Activated CD4-positive, alpha-beta T cell treated with anti-CD3 and anti-CD28 coated beads, Interleukin-2, amount 10 ng/mL, durations not matched to agents 7 days and 5 days (primary cell): ENCODE measurements at regions not wholly inside any gene's neighbourhood (a gene's known extent, or its start where the extent isn't known, plus 50 kb on each side); places are given as distances from the start of the nearest gene placed in this dataset.

Source experiments
- CTCF ChIA-PET: fragments of 350-600 bp; sonication (Branson Sonifier 250); formaldehyde crosslinking; loops from one replicate; lab custom pipeline; 2021; ENCODE audit warnings: antibody characterized with exemption; lab: Charles Lee
- POLR2A ChIA-PET: fragments of 350-600 bp; sonication (Branson Sonifier 250); formaldehyde crosslinking; loops from one replicate; lab custom pipeline; 2021; ENCODE audit warnings: antibody characterized with exemption; lab: Charles Lee
- DNase-seq: peaks from one replicate; pipeline ENCODE4 v3.0.0-alpha.2; 2020
- H3K27ac Mint-ChIP-seq: one replicate; pipeline ENCODE4 v1.8.0; 2021; ENCODE audit warnings: mild to moderate bottlenecking, moderate library complexity, mixed read lengths
- H3K27me3 Mint-ChIP-seq: one replicate; pipeline ENCODE4 v1.8.0; 2021; ENCODE audit warnings: mixed read lengths
- H3K36me3 Mint-ChIP-seq: one replicate; pipeline ENCODE4 v1.8.0; 2021; ENCODE audit warnings: low read depth, mixed read lengths
- H3K4me1 Mint-ChIP-seq: one replicate; pipeline ENCODE4 v1.8.0; 2021; ENCODE audit warnings: mixed read lengths
- H3K4me3 Mint-ChIP-seq: one replicate; pipeline ENCODE4 v1.8.0; 2021; ENCODE audit warnings: mild to moderate bottlenecking, moderate library complexity, mixed read lengths
- H3K9me3 Mint-ChIP-seq: one replicate; pipeline ENCODE4 v1.8.0; 2021; ENCODE audit warnings: mixed read lengths

GRCh38 chr12:107616941-107617340, 68.7 kb upstream of the PWP1 start:
- no peaks in the 10 kb centered on the region for H3K4me1 Mint-ChIP-seq
- no peak overlapping the region for H3K4me3 Mint-ChIP-seq
- H3K27ac Mint-ChIP-seq = no peak overlapping the region
- DNase-seq = no peak
- no peaks in the 10 kb centered on the region for H3K27me3 Mint-ChIP-seq
- H3K9me3 Mint-ChIP-seq = no peaks in the 10 kb centered on the region
- peaks cover 3% of the 10 kb centered on the region for H3K36me3 Mint-ChIP-seq
- ChIA-PET POLR2A (no interaction called here), CTCF (no interaction called here)

GRCh38 chr12:107618106-107618505, 67.5 kb upstream of the PWP1 start:
- Mint-ChIP-seq H3K27ac (no peak overlapping the region), H3K4me1 (no peaks in the 10 kb centered on the region), H3K9me3 (no peaks in the 10 kb centered on the region), H3K4me3 (no peak overlapping the region), H3K27me3 (no peaks in the 10 kb centered on the region), H3K36me3 (peaks cover 3% of the 10 kb centered on the region)
- ChIA-PET CTCF (interaction anchor here (1.6 kb wide), 1 partner anchor 9 kb away, joined by 4 read pairs; no protein-coding TSS in a partner anchor), POLR2A (no interaction called here)
- DNase-seq = no peak

- H3K9me3 Mint-ChIP-seq = peaks cover 4% of the 10 kb centered on the region
- no peaks in the 10 kb centered on the region for H3K27me3 Mint-ChIP-seq
- H3K4me3 Mint-ChIP-seq = no peak overlapping the region
- no peak overlapping the region for H3K27ac Mint-ChIP-seq
- POLR2A ChIA-PET = no interaction called here
- no peak for DNase-seq
- CTCF ChIA-PET = interaction anchor here (1.0 to 1.6 kb wide), 2 partner anchors 10 to 12 kb away, joined by 3 to 4 read pairs; no protein-coding TSS in a partner anchor
- H3K36me3 Mint-ChIP-seq = peaks cover 9% of the 10 kb centered on the region
- H3K4me1 Mint-ChIP-seq = no peaks in the 10 kb centered on the region
Measured at GRCh38 chr12:107619831-107620230, 65.8 kb upstream of the PWP1 start.

GRCh38 chr12:107622001-107622400, 63.6 kb upstream of the PWP1 start:
- Mint-ChIP-seq H3K4me1 (no peaks in the 10 kb centered on the region), H3K27ac (no peak overlapping the region), H3K4me3 (no peak overlapping the region), H3K27me3 (no peaks in the 10 kb centered on the region), H3K36me3 (peaks cover 12% of the 10 kb centered on the region), H3K9me3 (peaks cover 9% of the 10 kb centered on the region)
- ChIA-PET POLR2A (no interaction called here), CTCF (interaction anchor here (0.6 kb wide), 1 partner anchor 1248 kb away, joined by 3 read pairs; no protein-coding TSS in a partner anchor)
- no peak for DNase-seq

- CTCF ChIA-PET = interaction anchor here (1.4 kb wide), 1 partner anchor 54 kb away, joined by 4 read pairs; no protein-coding TSS in a partner anchor
- Mint-ChIP-seq H3K36me3 (peaks cover 12% of the 10 kb centered on the region), H3K27me3 (no peaks in the 10 kb centered on the region), H3K27ac (no peak overlapping the region), H3K9me3 (peaks cover 9% of the 10 kb centered on the region), H3K4me1 (no peaks in the 10 kb centered on the region), H3K4me3 (no peak overlapping the region)
- POLR2A ChIA-PET = no interaction called here
- no peak for DNase-seq
Measured at GRCh38 chr12:107624493-107624892, 61.1 kb upstream of the PWP1 start.

GRCh38 chr12:107631715-107632114, 53.9 kb upstream of the PWP1 start:
- CTCF ChIA-PET = no interaction called here
- no peak for DNase-seq
- H3K36me3 Mint-ChIP-seq = peaks cover 3% of the 10 kb centered on the region
- H3K9me3 Mint-ChIP-seq = no peaks in the 10 kb centered on the region
- no peak overlapping the region for H3K27ac Mint-ChIP-seq
- no peaks in the 10 kb centered on the region for H3K4me1 Mint-ChIP-seq
- POLR2A ChIA-PET = no interaction called here
- H3K27me3 Mint-ChIP-seq = no peaks in the 10 kb centered on the region
- H3K4me3 Mint-ChIP-seq = no peak overlapping the region

GRCh38 chr12:107632246-107632645, 53.4 kb upstream of the PWP1 start:
- no peaks in the 10 kb centered on the region for H3K4me1 Mint-ChIP-seq
- DNase-seq = no peak
- ChIA-PET CTCF (no interaction called here), POLR2A (no interaction called here)
- no peaks in the 10 kb centered on the region for H3K27me3 Mint-ChIP-seq
- H3K27ac Mint-ChIP-seq = no peak overlapping the region
- peaks cover 3% of the 10 kb centered on the region for H3K36me3 Mint-ChIP-seq
- no peak overlapping the region for H3K4me3 Mint-ChIP-seq
- H3K9me3 Mint-ChIP-seq = no peaks in the 10 kb centered on the region

GRCh38 chr12:107634530-107634929, 51.1 kb upstream of the PWP1 start:
- Mint-ChIP-seq H3K4me3 (no peak overlapping the region), H3K9me3 (no peaks in the 10 kb centered on the region), H3K27ac (no peak overlapping the region), H3K36me3 (peaks cover 6% of the 10 kb centered on the region), H3K27me3 (no peaks in the 10 kb centered on the region), H3K4me1 (no peaks in the 10 kb centered on the region)
- DNase-seq = no peak
- ChIA-PET POLR2A (no interaction called here), CTCF (no interaction called here)

GRCh38 chr12:107635139-107635538, 50.5 kb upstream of the PWP1 start:
- DNase-seq = no peak
- no peaks in the 10 kb centered on the region for H3K4me1 Mint-ChIP-seq
- H3K36me3 Mint-ChIP-seq = peaks cover 6% of the 10 kb centered on the region
- H3K4me3 Mint-ChIP-seq = no peak overlapping the region
- no peaks in the 10 kb centered on the region for H3K27me3 Mint-ChIP-seq
- H3K27ac Mint-ChIP-seq = no peak overlapping the region
- ChIA-PET POLR2A (no interaction called here), CTCF (no interaction called here)
- H3K9me3 Mint-ChIP-seq = no peaks in the 10 kb centered on the region
